ENCODE measurements at regions not wholly inside any gene's neighbourhood (a gene's known extent, or its start where the extent isn't known, plus 50 kb on each side); places are given as distances from the start of the nearest gene placed in this dataset.

- H3K36me3 ChIP-seq (ENCODE audit: low read depth, missing control alignments), result no peaks in the 10 kb centered on the region
- no peaks in the 10 kb centered on the region for H3K9me3 ChIP-seq
- H3K4me1 ChIP-seq, result no peaks in the 10 kb centered on the region
- H3K27me3 ChIP-seq, result no peaks in the 10 kb centered on the region
- no peak for TF ChIP-seq CTCF (IDR thresholded peaks at IDR 0.05)
- TF ChIP-seq POLR2A (IDR thresholded peaks at IDR 0.05), result no peak
- WGBS, 2 donors, result 78 to 83% methylated on average over 3 of the region's 3 CpGs
- H3K27ac ChIP-seq, result no peak overlapping the region
- intact Hi-C loops (cut with DNase I; ENCODE audit: low total_unique reads), result no loop called here
- no peak overlapping the region for H3K4me3 ChIP-seq
- no peak for DNase-seq
Observed at GRCh38 chr2:45337481-45337880, 273.6 kb downstream of the SRBD1 start.

GRCh38 chr2:45334205-45334604 is 276.9 kb downstream of the SRBD1 start:
- intact Hi-C loops (cut with DNase I; ENCODE audit: low total_unique reads), result no loop called here
- Histone ChIP-seq H3K27me3 (no peaks in the 10 kb centered on the region), H3K36me3 (ENCODE audit: low read depth, missing control alignments) (no peaks in the 10 kb centered on the region), H3K27ac (no peak overlapping the region), H3K9me3 (no peaks in the 10 kb centered on the region), H3K4me3 (no peak overlapping the region), H3K4me1 (no peaks in the 10 kb centered on the region)
- 94 to 97% methylated on average over 11 to 17 of the region's 17 CpGs for WGBS, 2 donors
- TF ChIP-seq POLR2A (IDR thresholded peaks at IDR 0.05) (no peak), CTCF (IDR thresholded peaks at IDR 0.05) (no peak)
- no peak for DNase-seq

GRCh38 chr2:45332567-45332966 is 278.5 kb downstream of the SRBD1 start:
- H3K27me3 ChIP-seq, result no peaks in the 10 kb centered on the region
- TF ChIP-seq POLR2A (IDR thresholded peaks at IDR 0.05), result no peak
- TF ChIP-seq CTCF (IDR thresholded peaks at IDR 0.05), result no peak
- no peak overlapping the region for H3K27ac ChIP-seq
- no peak overlapping the region for H3K4me3 ChIP-seq
- whole genome bisulfite sequencing, 2 donors, result 85 to 90% methylated on average over 1 of the region's 1 CpG
- DNase-seq, result no peak
- H3K9me3 ChIP-seq, result no peaks in the 10 kb centered on the region
- intact Hi-C loops (cut with DNase I; ENCODE audit: low total_unique reads), result no loop called here
- H3K36me3 ChIP-seq (ENCODE audit: low read depth, missing control alignments), result no peaks in the 10 kb centered on the region
- H3K4me1 ChIP-seq, result no peaks in the 10 kb centered on the region

GRCh38 chr2:45332094-45332493 is 279.0 kb downstream of the SRBD1 start:
- intact Hi-C loops (cut with DNase I; ENCODE audit: low total_unique reads), result no loop called here
- Histone ChIP-seq H3K27ac (no peak overlapping the region), H3K36me3 (ENCODE audit: low read depth, missing control alignments) (no peaks in the 10 kb centered on the region), H3K4me3 (no peak overlapping the region), H3K4me1 (no peaks in the 10 kb centered on the region), H3K27me3 (no peaks in the 10 kb centered on the region), H3K9me3 (no peaks in the 10 kb centered on the region)
- no peak for TF ChIP-seq POLR2A (IDR thresholded peaks at IDR 0.05)
- no peak for TF ChIP-seq CTCF (IDR thresholded peaks at IDR 0.05)
- no peak for DNase-seq

- Histone ChIP-seq H3K27me3 (no peaks in the 10 kb centered on the region), H3K27ac (no peak overlapping the region), H3K4me3 (no peak overlapping the region), H3K9me3 (no peaks in the 10 kb centered on the region), H3K36me3 (ENCODE audit: low read depth, missing control alignments) (no peaks in the 10 kb centered on the region), H3K4me1 (no peaks in the 10 kb centered on the region)
- TF ChIP-seq POLR2A (IDR thresholded peaks at IDR 0.05), result no peak
- no peak for TF ChIP-seq CTCF (IDR thresholded peaks at IDR 0.05)
- 61 to 66% methylated on average over 6 to 7 of the region's 7 CpGs for WGBS, 2 donors
- no peak for DNase-seq
- intact Hi-C loops (cut with DNase I; ENCODE audit: low total_unique reads), result no loop called here
Observed at GRCh38 chr2:45331410-45331786, 279.7 kb downstream of the SRBD1 start.

All from testis (tissue), 2 donors.